Lung (tissue), 11 donors: ENCODE measurements at regions not wholly inside any gene's neighbourhood (a gene's known extent, or its start where the extent isn't known, plus 50 kb on each side); places are given as distances from the start of the nearest gene placed in this dataset.

Experiments
- ATAC-seq: fragments of 200-7000 bp; cut with Tn5 transposase; one replicate; pipeline ENCODE4 v1.9.1; 2020; ENCODE audit warnings: moderate number of reproducible peaks; ENCODE audit not compliant: insufficient read depth, low FRiP score
- DNase-seq, 3 donors: peaks; one replicate each; pipeline ENCODE4 v3.0.0-alpha.2; 2013 to 2017
- H3K27ac ChIP-seq, 2 donors: one replicate each; pipeline ENCODE4 v1.5.1; 2013; ENCODE audit warnings: mild to moderate bottlenecking in 2 of 2, moderate library complexity in 2 of 2, control low read depth in 1 of 2, inconsistent platforms in 1 of 2, low read depth in 1 of 2, low read length in 1 of 2
- H3K27me3 ChIP-seq, 3 donors: one replicate each; pipeline ENCODE4 v1.5.1; 2013; ENCODE audit warnings: low read length in 2 of 3; ENCODE audit not compliant: control insufficient read depth in 3 of 3, insufficient read depth in 3 of 3
- H3K36me3 ChIP-seq, 4 donors: one replicate each; pipeline ENCODE4 v1.5.1; 2013; ENCODE audit warnings: low read length in 4 of 4, mild to moderate bottlenecking in 1 of 4, moderate library complexity in 1 of 4; ENCODE audit not compliant: control insufficient read depth in 4 of 4, insufficient read depth in 4 of 4
- H3K4me1 ChIP-seq, 5 donors: one replicate each; pipeline ENCODE4 v1.5.1; 2013; ENCODE audit warnings: low read length in 5 of 5, mild to moderate bottlenecking in 2 of 5, moderate library complexity in 1 of 5; ENCODE audit not compliant: control insufficient read depth in 5 of 5, insufficient read depth in 5 of 5
- H3K4me3 ChIP-seq: one replicate; pipeline ENCODE4 v1.5.1; 2013; ENCODE audit warnings: mild to moderate bottlenecking, control low read depth, moderate library complexity
- H3K9ac ChIP-seq, 2 donors: one replicate each; pipeline ENCODE4 v1.5.1; 2013; ENCODE audit warnings: low read length in 2 of 2, control low read depth in 1 of 2; ENCODE audit not compliant: insufficient read depth in 1 of 2
- H3K9me3 ChIP-seq, 4 donors: one replicate each; pipeline ENCODE4 v1.5.1; 2013; ENCODE audit warnings: low read length in 3 of 4, mild to moderate bottlenecking in 1 of 4, moderate library complexity in 1 of 4; ENCODE audit not compliant: control insufficient read depth in 4 of 4, insufficient read depth in 3 of 4
- CTCF ChIP-seq: IDR thresholded peaks from 2 replicates; pipeline ENCODE4 v1.5.1; 2012; ENCODE audit warnings: mild to moderate bottlenecking; ENCODE audit errors: control extremely low read depth, extremely low read depth
- WGBS, 2 donors: extraction: QIAGEN DNeasy Blood & Tissue Kit; methylation state at CpG; one replicate each; pipeline ENCODE4 v1.1.7; 2013; 5-methylcytosine and 5-hydroxymethylcytosine counted together
- donor health status: control.
- donor health status: control.
- donor health status: Bipolar disorder and iron deficiency.
- donor health status: healthy.
- donor health status: DM: yes; HTN: yes; CAD: no.

- Histone ChIP-seq H3K9ac (no peak overlapping the region), H3K27me3 (peaks cover 5 to 55% (median 9%) of the 10 kb centered on the region in 3 donors)
- no peak for ATAC-seq
Measured at GRCh38 chr5:1948111-1948510, 65.4 kb upstream of the IRX4 start.

GRCh38 chr5:1946776-1947175 is 64.1 kb upstream of the IRX4 start:
- H3K4me3 ChIP-seq = no peak overlapping the region
- TF ChIP-seq CTCF = no peak
- no peaks in the 10 kb centered on the region for H3K36me3 ChIP-seq
- H3K27ac ChIP-seq = peak overlapping the region in 1 of 2 donors; percentile 39
- H3K9ac ChIP-seq = no peak overlapping the region
- no peak for ATAC-seq
- H3K27me3 ChIP-seq = peaks cover 0 to 46% (median 9%) of the 10 kb centered on the region in 3 donors
- peaks cover 0 to 6% (median 0%) of the 10 kb centered on the region in 4 donors for H3K9me3 ChIP-seq
- peaks cover 0 to 5% (median 0%) of the 10 kb centered on the region in 5 donors for H3K4me1 ChIP-seq
- no peak for DNase-seq
- 65 to 71% methylated on average over 13 of the region's 13 CpGs for WGBS, 2 donors

More at GRCh38 chr5:1948111-1948510, 65.4 kb upstream of the IRX4 start:
- Histone ChIP-seq H3K4me1 (peaks cover 0 to 5% (median 0%) of the 10 kb centered on the region in 5 donors), H3K4me3 (no peak overlapping the region), H3K27ac (no peak overlapping the region), H3K9me3 (peaks cover 0 to 6% (median 0%) of the 10 kb centered on the region in 4 donors), H3K36me3 (no peaks in the 10 kb centered on the region)
- DNase-seq = no peak
- no peak for TF ChIP-seq CTCF
- 38 to 46% methylated on average over 10 of the region's 10 CpGs for WGBS, 2 donors

GRCh38 chr5:1946122-1946677 is 63.5 kb upstream of the IRX4 start:
- Histone ChIP-seq H3K4me3 (no peak overlapping the region), H3K36me3 (no peaks in the 10 kb centered on the region), H3K27me3 (peaks cover 0 to 40% (median 9%) of the 10 kb centered on the region in 3 donors), H3K9me3 (peaks cover 0 to 6% (median 0%) of the 10 kb centered on the region in 4 donors), H3K9ac (no peak overlapping the region), H3K27ac (peak overlapping the region in 1 of 2 donors; percentile 39), H3K4me1 (peaks cover 0 to 5% (median 0%) of the 10 kb centered on the region in 5 donors)
- 78 to 79% methylated on average over 17 of the region's 17 CpGs for WGBS, 2 donors
- ATAC-seq = no peak
- TF ChIP-seq CTCF = no peak
- no peak for DNase-seq

- Histone ChIP-seq H3K27ac (no peak overlapping the region), H3K27me3 (peaks cover 0 to 36% (median 9%) of the 10 kb centered on the region in 3 donors), H3K4me3 (no peak overlapping the region), H3K9me3 (no peaks in the 10 kb centered on the region), H3K36me3 (no peaks in the 10 kb centered on the region), H3K4me1 (peaks cover 0 to 5% (median 0%) of the 10 kb centered on the region in 5 donors), H3K9ac (no peak overlapping the region)
- 71 to 77% methylated on average over 13 of the region's 13 CpGs for WGBS, 2 donors
- no peak for DNase-seq
- TF ChIP-seq CTCF = no peak
- ATAC-seq = no peak
Measured at GRCh38 chr5:1945606-1946005, 62.9 kb upstream of the IRX4 start.
